DMS 273 (cell line): ENCODE measurements at regions not wholly inside any gene's neighbourhood (a gene's known extent, or its start where the extent isn't known, plus 50 kb on each side); places are given as distances from the start of the nearest gene placed in this dataset.
"Not testable (repeated sequence)": the region's sequence is repeated elsewhere in the genome, so short reads cannot be mapped to it uniquely, and the experiment has no call there.

Experiments
- DNase-seq: peaks from one replicate; lab custom pipeline; 2025; ENCODE audit not compliant: unreplicated experiment; lab: John Stamatoyannopoulos, UW

DNA sequence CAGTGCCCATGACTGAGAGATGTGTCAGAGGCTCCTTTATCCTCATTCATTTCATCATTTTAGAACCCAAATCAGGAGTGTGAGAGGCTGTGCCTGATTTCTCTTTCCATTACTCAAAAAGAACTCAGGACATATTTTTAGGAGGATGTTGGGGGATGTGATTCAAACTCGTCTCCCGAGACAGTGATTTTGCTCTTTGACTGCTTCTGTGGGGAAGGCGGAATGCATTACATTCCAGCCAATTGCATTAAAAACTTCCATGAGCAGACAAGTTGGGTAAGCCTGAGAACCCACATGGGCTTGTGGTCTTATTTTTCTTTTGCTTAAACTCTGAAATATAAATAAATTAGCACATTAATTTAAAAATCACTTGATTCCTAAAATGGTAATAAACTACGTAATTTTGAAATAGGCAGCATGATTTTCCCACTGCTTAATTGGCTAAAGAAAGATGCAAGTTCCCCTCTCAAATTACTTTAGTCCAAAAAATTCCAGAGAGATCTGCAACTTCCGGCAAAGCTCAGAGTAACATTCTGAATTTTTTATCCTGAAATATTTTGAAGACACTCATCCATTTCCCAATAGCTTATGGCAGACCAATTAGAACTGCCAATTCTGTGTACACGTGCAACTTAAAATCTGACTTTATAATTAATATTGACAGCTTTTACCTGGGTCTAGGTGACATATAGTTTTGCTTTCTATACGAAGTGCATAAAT, 185.6 kb downstream of the C7orf25 start:
- no peak for DNase-seq

DNA sequence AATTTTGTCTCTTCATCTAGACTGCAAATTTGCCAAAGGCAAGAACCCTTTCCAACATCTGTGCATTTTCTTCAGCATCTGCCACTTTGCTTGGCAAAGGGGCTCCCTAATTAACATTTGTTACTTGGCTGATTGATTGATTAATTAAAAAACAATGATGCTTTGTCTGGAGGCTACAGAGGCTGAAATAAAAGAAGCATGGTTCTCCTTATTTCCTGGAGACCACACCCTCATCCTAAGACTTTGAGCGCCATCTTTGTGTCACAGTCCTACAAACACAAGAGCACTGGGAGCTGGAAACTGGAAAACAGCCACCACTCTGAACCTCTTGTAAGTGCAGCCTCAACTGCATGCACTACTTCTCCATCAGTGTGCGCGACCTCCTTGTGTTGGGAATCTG, 189.2 kb downstream of the C7orf25 start:
- DNase-seq: no peak

DNA sequence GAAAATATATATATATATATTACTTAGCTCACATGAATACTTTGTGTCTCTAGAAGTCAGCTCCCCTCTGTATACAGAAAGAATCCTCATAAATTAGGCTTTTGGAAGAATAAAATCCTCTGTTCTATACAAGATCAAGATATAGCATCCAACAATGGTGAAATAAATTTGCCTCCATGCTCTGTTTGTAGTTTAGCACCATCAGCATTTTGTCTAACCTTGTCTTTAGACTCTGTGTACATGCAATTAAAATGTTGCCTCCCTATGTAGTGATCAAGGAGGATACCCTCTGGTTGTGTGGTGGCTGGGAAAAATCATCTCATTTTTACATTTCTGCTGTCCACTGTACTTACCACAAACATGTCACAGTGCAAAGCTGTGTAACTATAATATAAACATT, 189.7 kb downstream of the C7orf25 start:
- no peak for DNase-seq

DNA sequence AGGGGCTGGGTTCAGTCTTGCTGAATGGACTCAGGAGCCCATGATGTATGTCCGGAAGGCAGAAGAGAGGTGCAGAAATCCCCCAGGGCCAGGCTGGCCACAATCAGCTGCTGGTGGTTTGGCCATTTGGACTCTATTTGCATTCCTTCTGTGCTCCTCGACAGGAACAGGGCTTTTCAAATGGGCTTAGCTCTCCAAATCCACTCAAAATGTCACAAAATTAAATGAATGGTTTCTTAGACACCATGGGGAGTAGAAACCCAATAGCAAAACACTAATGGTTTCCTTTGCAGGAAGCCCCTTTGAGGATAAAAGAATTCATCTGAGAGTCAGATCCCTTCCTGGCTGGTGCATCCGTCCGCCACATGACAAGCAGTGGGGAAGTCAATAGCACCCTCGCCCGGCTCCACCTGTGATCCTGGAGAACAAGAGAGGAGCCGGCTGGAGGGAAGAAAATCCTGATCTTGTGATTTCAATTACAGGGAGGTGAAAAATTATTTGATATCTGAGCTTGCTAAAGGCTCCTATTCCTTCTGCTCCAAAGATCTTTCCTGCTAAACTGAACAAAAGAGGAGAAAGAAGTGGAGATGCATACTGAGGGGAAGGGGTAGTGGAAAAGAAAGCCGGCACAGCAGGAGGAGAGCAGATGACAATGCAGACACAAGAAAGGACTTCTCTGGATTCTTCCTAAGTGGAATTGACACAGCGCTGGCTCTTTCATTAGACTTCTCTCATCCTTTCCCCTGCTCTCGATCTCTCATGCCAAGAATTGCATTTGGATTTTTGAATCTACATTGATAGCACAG, 190.7 kb downstream of the C7orf25 start:
- no peak for DNase-seq

DNA sequence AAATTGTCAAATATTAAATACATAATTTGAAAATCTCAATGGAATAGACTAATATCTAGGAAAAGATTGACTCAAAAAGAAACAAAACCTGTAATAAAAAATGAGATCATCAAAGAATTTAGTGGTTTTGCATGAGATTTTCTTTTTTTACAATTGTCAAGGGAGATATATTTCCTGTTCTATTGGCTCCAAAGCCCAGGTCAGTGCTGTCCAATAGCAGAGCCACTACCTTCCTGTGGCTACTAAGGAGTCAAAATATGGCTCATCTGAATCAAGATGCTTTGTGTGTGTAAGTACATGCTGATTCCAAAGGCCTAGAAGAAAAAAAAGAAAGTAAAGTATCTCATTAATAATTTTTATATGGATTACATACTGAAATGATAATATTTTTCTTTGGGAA, 191.9 kb downstream of the C7orf25 start:
- no peak for DNase-seq

DNA sequence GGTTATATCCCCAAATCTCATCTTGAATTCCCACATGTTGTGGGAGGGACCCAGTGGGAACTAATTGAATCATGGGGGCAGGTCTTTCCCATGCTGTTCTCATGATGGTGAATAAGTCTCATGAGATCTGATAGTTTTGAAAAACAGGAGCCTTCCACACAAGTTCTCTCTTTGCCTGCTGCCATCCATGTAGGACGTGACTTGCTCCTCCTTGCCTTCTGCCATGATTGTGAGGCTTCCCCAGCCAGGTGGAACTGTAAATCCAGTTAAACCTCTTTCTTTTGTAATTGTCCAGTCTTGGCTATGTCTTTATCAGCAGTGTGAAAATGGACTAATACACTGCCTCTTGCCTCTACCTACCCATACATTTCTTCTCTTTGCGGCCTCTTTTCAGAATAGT, 193.4 kb downstream of the C7orf25 start:
- not testable (repeated sequence) for DNase-seq

DNA sequence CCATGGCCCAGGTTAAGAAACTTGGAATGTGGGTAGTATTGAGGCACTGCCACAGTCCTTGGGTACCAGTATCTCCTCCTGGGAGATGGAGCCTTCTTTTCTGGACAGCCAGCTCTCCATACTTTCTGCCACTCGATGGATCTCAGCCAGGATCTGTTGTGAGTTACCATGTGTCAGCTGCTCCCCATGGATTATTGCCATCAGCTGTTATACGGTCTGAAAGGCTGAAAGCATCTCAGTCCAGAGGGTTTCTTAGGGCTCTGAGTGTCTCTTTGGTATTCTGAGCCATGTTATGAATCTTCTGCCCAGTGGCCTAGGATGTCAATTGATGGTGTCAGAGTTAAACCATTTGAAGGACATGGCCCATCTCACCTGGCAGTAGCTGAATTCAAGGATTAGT, 197.5 kb downstream of the C7orf25 start:
- no peak for DNase-seq

DNA sequence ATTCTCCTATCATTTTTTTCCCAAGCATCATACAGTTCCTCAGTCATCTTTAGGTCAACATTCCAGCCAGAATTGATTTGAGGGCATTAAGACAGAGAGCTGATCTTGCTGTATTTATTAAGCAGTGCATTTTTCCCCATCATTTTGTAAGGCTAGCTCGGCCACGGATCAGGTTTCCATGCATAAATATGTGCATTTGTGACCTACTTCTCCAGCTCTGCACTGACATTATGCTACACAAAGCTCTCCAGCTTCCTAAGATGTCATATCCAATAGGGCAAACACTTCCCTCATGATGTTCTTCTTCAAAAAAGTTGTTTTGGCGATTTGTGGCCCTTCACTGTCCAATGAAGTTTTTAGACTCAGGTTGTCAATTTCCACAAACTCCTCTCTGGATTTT, 202.6 kb downstream of the C7orf25 start:
- DNase-seq: no peak

DNA sequence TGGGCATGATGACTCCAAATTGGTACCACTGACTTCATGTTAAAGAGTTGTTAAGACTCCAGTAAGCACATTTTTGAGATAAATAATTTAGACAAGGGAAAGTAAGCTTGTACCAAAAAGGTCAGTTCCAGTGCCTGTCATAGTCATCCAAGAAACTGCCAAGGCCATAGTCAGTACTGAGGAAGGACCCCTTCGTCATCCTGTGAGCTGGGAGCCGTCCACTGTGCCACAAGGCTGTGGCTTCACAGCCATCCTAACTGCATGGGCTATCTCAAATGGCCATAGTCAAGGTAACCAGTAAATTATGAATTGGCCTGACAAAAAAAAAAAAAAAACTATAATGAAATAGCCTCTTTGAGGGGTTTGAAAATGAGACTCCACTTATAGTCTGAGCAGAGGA, 207.2 kb downstream of the C7orf25 start:
- no peak for DNase-seq

DNA sequence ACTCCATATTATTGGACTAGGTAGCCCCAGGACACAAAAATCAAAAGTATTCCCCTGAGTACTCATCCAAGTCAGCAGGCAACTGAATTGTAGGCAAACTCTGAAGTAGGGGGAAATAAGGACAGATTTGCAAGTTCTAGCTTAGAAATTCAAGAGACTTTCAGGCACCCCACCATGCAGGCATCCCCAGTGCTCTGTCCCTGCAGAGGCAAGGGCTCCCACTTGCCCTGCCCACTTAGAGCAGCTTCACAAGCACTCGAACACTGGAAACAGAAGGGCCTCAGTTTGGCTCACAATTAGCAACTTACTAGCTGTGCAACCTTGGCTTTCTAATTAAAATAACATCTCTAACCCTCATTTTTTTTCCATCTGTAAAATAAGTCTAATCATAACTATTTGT, 209.2 kb downstream of the C7orf25 start:
- DNase-seq: no peak

DNA sequence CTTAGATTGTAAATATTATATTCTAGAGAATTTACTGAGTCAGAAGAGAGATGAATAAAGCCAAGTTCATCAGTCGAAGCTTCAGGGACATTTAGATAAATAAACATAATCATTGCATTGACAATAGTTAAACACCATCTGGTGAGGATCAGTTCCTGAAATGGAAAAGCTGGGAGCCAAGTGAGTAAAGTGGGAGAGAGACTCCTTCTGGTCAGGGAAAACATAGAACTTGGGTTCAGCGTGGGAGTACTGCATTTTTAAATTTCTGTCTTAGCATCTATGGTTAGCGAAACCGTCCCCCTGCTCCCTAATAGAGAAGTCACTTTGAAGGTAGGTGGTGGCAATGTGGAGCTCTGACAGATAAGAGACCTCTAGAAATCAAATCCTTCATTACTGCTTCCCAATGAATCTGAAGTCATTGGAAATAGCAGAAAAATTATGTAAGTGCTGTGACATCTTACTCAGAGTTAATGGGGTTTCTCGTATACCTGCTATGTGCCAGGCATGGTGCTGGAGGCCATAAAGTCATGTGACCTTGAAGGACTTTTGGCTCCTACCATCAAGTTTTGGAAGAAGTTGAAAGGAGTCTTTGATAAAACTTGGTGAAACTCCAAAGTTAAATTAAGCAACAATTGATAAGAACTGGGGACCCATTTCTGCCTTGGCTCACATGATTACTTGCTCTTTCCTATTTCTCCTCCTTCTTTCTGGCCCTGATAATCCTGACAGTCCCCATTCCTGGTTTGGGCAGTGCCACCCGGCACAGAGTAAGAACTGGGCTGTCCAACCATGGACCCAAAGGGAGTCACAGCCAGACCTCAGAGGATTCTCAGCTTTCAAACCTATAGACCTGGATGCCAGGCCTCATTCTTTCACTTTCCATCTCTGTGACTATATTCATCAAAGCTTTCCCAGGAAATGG, 211.2 kb downstream of the C7orf25 start:
- no peak for DNase-seq

DNA sequence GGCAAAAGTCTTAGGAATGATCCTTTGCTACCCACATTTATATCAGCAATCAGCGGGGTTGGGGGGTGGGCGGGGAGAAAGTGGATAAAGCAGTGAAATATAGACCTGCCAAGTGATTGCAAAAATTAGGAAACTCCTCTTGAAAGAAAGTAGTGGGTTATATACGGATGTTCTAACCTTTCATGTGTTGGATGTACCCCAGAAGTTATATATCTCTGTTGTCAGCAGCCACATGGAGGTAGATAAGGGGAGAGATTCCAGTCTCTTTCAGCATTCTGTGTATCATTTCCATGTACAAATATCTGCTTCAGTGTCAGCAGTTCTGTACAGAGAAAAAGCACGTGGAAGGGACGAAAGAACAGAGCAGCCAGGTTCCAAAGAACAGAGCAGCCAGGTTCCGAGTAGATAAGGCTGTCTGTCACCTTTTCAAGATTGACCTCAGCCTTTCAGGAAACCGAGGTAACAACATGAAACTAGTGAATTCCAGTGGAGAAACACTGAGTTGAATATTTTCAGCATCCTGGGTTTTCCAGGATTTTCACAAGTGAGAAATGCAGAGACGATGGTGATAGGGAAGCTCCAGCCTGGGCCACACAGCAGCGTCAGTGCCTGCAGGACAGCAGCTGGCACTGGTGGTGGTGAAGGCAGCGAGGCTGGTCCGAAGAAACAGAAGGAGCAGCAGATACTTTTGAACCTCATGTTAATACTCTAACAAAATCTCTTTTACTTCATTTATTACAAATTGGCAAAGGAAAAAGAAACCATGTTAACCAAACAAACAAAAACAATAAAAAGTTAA, 212.3 kb downstream of the C7orf25 start:
- no peak for DNase-seq

DNA sequence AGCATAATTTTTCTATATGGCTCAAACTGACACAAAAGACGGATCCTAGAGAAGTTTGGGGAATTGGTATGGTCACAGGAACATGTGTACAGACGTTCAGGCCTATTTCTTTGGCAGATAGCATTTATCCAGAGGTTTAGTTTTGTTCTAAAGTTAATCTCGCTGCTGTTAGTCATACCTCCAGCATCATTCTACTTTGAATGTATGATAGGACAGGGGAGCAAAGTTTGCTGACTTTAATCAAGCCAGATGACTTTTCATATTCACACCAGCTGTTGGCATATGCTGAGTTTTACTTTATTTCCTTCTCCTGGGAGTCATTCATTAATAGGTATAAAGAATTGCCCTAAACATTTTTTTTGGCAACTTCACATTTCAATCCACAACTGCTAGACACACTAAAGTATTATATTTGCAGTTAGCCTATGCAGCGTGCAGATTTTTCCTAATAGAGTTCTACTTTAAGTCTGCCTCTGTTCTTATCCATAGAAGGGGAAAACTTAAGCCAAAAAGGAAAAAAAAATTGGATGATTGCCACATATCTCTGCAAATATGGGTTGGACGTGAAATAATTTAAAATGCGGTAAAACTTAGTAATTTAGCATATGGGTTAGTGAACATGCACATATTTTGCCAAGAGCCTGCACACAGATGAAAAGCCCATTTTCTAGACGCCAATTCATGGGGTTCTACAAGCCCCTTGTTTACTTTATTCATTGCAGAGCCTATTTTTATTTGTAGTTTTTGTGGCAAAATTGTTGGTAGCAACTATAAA, 213.1 kb downstream of the C7orf25 start:
- no peak for DNase-seq

DNA sequence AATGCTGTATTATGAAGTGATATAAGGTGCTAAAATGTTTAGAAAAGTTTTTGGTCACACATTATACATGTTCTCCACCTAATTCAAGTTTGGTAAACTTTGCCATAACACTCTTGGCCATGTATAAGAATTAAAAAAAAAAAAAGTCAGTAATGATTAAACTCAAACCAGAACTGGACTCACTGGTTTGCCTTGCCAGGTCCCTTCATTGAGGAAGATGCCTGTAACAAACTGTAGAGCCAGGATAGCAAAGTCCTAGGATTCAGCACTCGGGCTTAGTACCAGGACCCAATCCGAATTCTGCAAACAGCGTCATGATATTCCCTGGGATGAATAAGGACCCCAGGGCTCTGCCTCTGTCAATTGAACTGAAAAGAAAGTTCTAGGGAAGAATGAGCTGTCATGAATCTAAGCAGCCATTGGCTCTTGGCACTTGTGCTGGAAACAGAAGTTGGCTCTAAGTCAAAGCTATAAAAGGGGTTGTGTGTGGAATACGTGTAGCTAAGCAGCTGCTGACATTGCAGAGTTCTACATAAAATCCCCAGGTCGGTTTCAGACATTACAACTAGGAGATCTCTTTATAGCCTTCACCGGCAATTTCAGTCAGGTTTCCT, 216.9 kb downstream of the C7orf25 start:
- DNase-seq: no peak

DNA sequence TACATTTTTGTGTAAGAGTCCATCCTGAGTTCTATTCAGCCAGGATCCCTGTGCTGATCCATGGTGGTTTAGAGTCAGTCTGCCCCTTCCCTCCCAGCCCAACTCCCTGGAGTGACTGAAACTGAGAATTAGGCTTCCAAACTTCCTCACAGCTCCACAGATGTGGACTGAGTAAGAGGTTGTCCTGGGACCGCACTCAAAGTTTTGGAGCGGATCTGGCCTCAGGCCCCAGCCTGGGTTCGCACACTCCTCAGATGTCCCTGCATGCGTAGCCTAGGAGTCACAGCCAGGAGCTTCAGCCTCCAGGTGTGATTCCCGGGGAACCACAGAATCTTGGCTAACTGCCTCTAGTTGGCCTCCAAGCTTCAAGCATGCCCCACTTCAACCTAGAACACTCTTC, 218.1 kb downstream of the C7orf25 start:
- no peak for DNase-seq

DNA sequence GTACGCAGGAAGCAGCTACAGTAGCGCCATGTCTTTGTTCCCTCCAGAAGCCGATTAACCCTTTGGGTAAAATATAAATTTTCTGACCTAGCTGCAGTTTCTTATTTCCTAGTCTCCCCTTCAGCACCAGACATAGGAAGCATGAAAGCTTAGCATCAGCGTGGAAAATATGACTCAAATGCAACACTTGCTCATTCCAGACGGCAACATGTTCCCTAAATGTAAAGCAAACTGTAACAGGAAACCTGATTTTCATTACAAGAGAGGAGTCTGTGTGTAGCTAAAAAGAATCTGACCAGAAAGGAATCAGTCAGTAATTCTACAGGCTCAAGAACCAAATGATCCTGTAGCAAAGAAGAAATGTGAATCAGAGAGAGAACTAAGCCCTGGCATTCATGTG, 219.2 kb downstream of the C7orf25 start:
- DNase-seq: no peak

DNA sequence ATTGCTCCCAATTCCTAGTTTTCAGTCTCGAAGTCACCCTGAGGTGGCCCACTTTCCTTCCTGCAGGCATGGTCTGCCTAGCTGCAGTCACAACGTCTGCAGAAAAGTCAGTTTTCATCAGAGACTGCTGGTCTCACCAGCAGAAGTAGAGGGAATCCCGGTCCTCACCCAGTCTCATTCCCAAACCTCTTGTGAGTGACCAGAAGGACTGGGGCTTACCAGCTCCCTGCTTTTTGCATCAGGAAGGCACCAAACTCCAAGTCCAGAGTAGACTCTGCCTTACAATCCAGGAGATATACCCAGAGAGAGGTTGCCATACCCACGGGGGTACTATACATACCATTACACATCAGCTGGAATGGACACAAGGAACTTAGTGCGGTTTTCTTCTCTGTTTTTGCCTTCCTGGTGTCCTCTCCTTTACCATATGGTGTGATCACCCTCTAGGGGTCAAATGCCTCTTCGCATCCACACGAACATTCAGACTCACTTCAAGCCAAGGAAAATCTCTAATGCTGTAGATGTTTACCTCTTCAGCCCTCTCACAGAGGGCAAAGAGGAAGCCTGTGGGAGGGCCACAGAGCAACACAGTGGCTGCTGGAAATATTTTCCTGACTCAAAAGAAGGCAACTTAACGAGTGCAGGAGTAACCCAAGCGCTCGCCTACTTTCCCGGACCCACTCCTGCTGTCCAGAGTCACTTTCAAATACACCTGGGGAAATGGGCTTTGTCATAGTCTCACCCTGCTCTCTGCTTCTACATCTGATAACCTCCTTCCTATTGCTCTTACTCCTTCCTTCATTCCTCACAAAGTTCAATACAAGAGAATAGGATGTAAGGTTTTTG, 220.9 kb downstream of the C7orf25 start:
- DNase-seq: peak; percentile 44

DNA sequence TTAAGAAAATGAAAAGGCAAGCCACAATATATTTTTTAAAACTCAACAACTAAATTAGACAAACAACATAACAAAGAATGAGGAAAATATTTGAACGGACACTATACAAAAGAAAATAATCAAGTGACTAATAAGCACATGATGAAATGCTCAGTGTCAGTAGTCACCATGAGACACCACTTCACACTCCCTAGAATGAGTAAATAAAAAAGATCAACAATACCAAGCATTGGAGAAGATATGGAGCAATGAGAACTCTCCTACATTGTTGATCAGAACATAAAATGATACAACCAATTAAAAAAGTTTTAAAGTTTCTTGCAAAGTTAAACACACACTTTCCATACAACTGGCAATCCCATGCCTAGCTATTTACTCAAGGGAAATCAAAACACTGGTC, 222.2 kb downstream of the C7orf25 start:
- no peak for DNase-seq

DNA sequence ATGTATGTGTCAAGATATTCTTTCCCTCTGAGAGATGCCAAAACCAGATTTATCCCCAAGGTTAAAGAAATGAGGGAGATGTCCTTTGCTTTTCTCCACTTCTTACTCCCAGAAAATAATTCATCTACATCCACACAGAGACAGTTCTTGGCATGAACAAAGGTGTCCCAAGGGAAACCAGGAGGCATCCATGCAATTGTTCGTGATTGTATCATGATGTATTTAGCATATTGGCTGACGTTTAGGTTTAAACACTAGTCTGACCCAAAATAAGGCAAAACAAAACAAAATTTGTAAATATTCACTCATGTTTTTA, 223.9 kb downstream of the C7orf25 start:
- no peak for DNase-seq
